IMR-90 (cell line): ENCODE measurements at regions not wholly inside any gene's neighbourhood (a gene's known extent, or its start where the extent isn't known, plus 50 kb on each side); places are given as distances from the start of the nearest gene placed in this dataset.

Experiments used
- ATAC-seq: fragments of 200-7000 bp; cut with Tn5 transposase; 2 replicates; pipeline ENCODE4 v1.9.1; 2020; ENCODE audit warnings: low read depth, mild to moderate bottlenecking, moderate library complexity
- BruUV-seq: library from RNA; stranded (reverse); fragments of 400-500 nt; replicated peaks from 2 replicates; lab custom pipeline; 2021; lab: Mats Ljungman, UMichigan
- CTCF ChIA-PET: fragments of 300-600 bp; formaldehyde crosslinking; extraction: SDS; loops from one replicate; lab custom pipeline; 2021; ENCODE audit warnings: antibody characterized with exemption; lab: Yijun Ruan, JAX
- POLR2A ChIA-PET: fragments of 300-600 bp; sonication (Branson Sonifier 250); formaldehyde crosslinking; loops from one replicate; lab custom pipeline; 2022; ENCODE audit warnings: antibody characterized with exemption; ENCODE audit not compliant: unreplicated experiment; lab: Charles Lee
- DNase-seq: peaks from one replicate; pipeline ENCODE4 v3.0.0; 2013
- H2AFZ ChIP-seq: replicated peaks from 2 replicates; pipeline ENCODE3; 2013; ENCODE audit warnings: low read length, mild to moderate bottlenecking; ENCODE audit not compliant: poor library complexity
- H2AK5ac ChIP-seq: 2 replicates; pipeline ENCODE4 v1.6.1; 2013; ENCODE audit warnings: low read depth, low read length, inconsistent platforms
- H2AK9ac ChIP-seq: replicated peaks from 2 replicates; pipeline ENCODE3; 2013; ENCODE audit warnings: mild to moderate bottlenecking, low read depth, low read length, moderate library complexity; ENCODE audit not compliant: poor library complexity
- H2BK120ac ChIP-seq: 2 replicates; pipeline ENCODE4 v1.6.1; 2013; ENCODE audit warnings: low read depth, low read length, inconsistent platforms
- H2BK15ac ChIP-seq: 3 replicates; pipeline ENCODE4 v1.6.1; 2013; ENCODE audit warnings: low read depth, low read length, inconsistent platforms
- H2BK20ac ChIP-seq: 2 replicates; pipeline ENCODE4 v1.6.1; 2013; ENCODE audit warnings: low read depth, mild to moderate bottlenecking, inconsistent platforms, low read length, moderate library complexity
- H2BK5ac ChIP-seq: 2 replicates; pipeline ENCODE4 v1.6.1; 2013; ENCODE audit warnings: mild to moderate bottlenecking, low read depth, low read length, inconsistent platforms; ENCODE audit not compliant: poor library complexity, severe bottlenecking
- H3K14ac ChIP-seq: replicated peaks from 2 replicates; pipeline ENCODE4 v1.6.1; 2013; ENCODE audit warnings: low read depth, low read length, inconsistent platforms
- H3K18ac ChIP-seq: 2 replicates; pipeline ENCODE4 v1.6.1; 2013; ENCODE audit warnings: low read depth, low read length, control low read depth
- H3K23ac ChIP-seq: 2 replicates; pipeline ENCODE4 v1.6.1; 2013; ENCODE audit warnings: low read depth, low read length, inconsistent platforms
- H3K27ac ChIP-seq: 2 replicates; pipeline ENCODE4 v1.5.1; 2013; ENCODE audit warnings: mild to moderate bottlenecking, control low read depth, low read length; ENCODE audit not compliant: insufficient read depth
- H3K27me3 ChIP-seq: 2 replicates; pipeline ENCODE4 v1.6.1; 2013; ENCODE audit warnings: low read length; ENCODE audit not compliant: control insufficient read depth, insufficient read depth
- H3K36me3 ChIP-seq: 2 replicates; pipeline ENCODE4 v1.6.1; 2013; ENCODE audit warnings: low read length, mixed read lengths; ENCODE audit not compliant: control insufficient read depth, insufficient read depth
- H3K4ac ChIP-seq: 2 replicates; pipeline ENCODE4 v1.6.1; 2013; ENCODE audit warnings: low read depth, low read length, inconsistent platforms
- H3K4me1 ChIP-seq: 2 replicates; pipeline ENCODE4 v1.6.1; 2013; ENCODE audit warnings: low read length, mixed read lengths; ENCODE audit not compliant: control insufficient read depth, insufficient read depth
- H3K4me2 ChIP-seq: 2 replicates; pipeline ENCODE4 v1.6.1; 2013; ENCODE audit warnings: low read depth, mild to moderate bottlenecking, control low read depth, low read length, moderate library complexity
- H3K4me3 ChIP-seq: 2 replicates; pipeline ENCODE4 v1.5.1; 2013; ENCODE audit warnings: low read depth, mild to moderate bottlenecking, control low read depth, low read length, moderate library complexity; ENCODE audit not compliant: insufficient read depth
- H3K56ac ChIP-seq: 2 replicates; pipeline ENCODE4 v1.6.1; 2013; ENCODE audit warnings: low read length, inconsistent platforms; ENCODE audit not compliant: insufficient read depth; ENCODE audit errors: extremely low read depth
- H3K79me1 ChIP-seq, 2 experiments: 2 replicates each; pipeline ENCODE4 v1.6.1; 2013; ENCODE audit warnings: low read length in 2 of 2, inconsistent platforms in 1 of 2, low read depth in 1 of 2
- H3K9ac ChIP-seq: 2 replicates; pipeline ENCODE4 v1.6.1; 2013; ENCODE audit warnings: low read depth, low read length, control low read depth
- H3K9me1 ChIP-seq: 2 replicates; pipeline ENCODE4 v1.6.1; 2013; ENCODE audit warnings: low read length, inconsistent platforms; ENCODE audit not compliant: insufficient read depth
- H3K9me3 ChIP-seq: 2 replicates; pipeline ENCODE4 v1.6.1; 2013; ENCODE audit warnings: low read length; ENCODE audit not compliant: control insufficient read depth, insufficient read depth
- H4K20me1 ChIP-seq: 2 replicates; pipeline ENCODE4 v1.6.1; 2013; ENCODE audit warnings: low read length, inconsistent platforms; ENCODE audit not compliant: insufficient read depth
- H4K5ac ChIP-seq: 2 replicates; pipeline ENCODE4 v1.6.1; 2013; ENCODE audit warnings: mild to moderate bottlenecking, low read depth, low read length, control low read depth
- H4K8ac ChIP-seq, 2 experiments: 2 replicates each; pipeline ENCODE4 v1.6.1; 2013; ENCODE audit warnings: low read depth in 2 of 2, low read length in 2 of 2, control low read depth in 1 of 2, inconsistent platforms in 1 of 2
- H4K91ac ChIP-seq: 2 replicates; pipeline ENCODE4 v1.6.1; 2013; ENCODE audit warnings: low read depth, low read length, inconsistent platforms; ENCODE audit not compliant: insufficient read depth
- CTCF ChIP-seq: conservative IDR thresholded peaks from 2 replicates; pipeline ENCODE4 v1.5.1; 2012; ENCODE audit warnings: mild to moderate bottlenecking, low read depth, low read length, improper control_type of control experiment
- FOS ChIP-seq: fragments of 150-350 bp; IDR thresholded peaks from 2 replicates; pipeline ENCODE4 v1.6.1; 2016; ENCODE audit warnings: low read depth, low read length
- MXI1 ChIP-seq: IDR thresholded peaks from 2 replicates; pipeline ENCODE4 v1.6.1; 2012; ENCODE audit warnings: low read depth, mild to moderate bottlenecking, low read length, moderate library complexity, borderline replicate concordance
- RCOR1 ChIP-seq: IDR thresholded peaks from 2 replicates; pipeline ENCODE4 v1.6.1; 2012; ENCODE audit warnings: mild to moderate bottlenecking, low read length, improper control_type of control experiment; ENCODE audit not compliant: insufficient replicate concordance
- WGBS, 2 experiments: methylation state at CpG; one replicate each; pipeline versions ENCODE4 v1.1.5 to v1.1.7; 2013; ENCODE audit warnings: missing lambda C conversion rate in 2 of 2; ENCODE audit not compliant: insufficient read length in 1 of 2; ENCODE audit errors: extremely low coverage in 2 of 2; 5-methylcytosine and 5-hydroxymethylcytosine counted together
- dilution Hi-C: fragments of 300-500 bp; cut with HindIII; formaldehyde crosslinking; loops from one replicate; pipeline ENCODE4 v1.14.3; 2018; ENCODE audit warnings: low sequenced_read_pairs; ENCODE audit not compliant: unreplicated experiment
- in situ Hi-C: fragments of 300-500 bp; cut with MboI; formaldehyde crosslinking; loops from 3 replicates; pipeline ENCODE4 v1.14.3; 2019; ENCODE audit warnings: low sequenced_read_pairs, inconsistent platforms, mixed read lengths
- intact Hi-C: fragments of 100-400 bp; cut with micrococcal nuclease; formaldehyde crosslinking; loops from 2 replicates; pipeline ENCODE4 v1.10.0; 2022

- Histone ChIP-seq H2AK5ac (no peak overlapping the region), H3K9me1 (no peaks in the 10 kb centered on the region; the same call in 1 of the 2 replicates), H3K9me3 (no peaks in the 10 kb centered on the region), H4K91ac (no peak overlapping the region), H3K18ac (no peak overlapping the region), H3K14ac (no peak overlapping the region), H2BK20ac (no peak overlapping the region), H3K79me1 (no peaks in the 10 kb centered on the region), H2BK5ac (no peak overlapping the region), H3K4me3 (no peak overlapping the region), H3K9ac (no peak overlapping the region), H3K4ac (no peak overlapping the region), H3K23ac (no peak overlapping the region), H3K27ac (no peak overlapping the region), H4K5ac (no peak overlapping the region), H2AFZ (no peak overlapping the region), H4K20me1 (no peaks in the 10 kb centered on the region), H3K4me2 (no peak overlapping the region), H3K4me1 (no peaks in the 10 kb centered on the region; the same call in 1 of the 2 replicates), H3K36me3 (no peaks in the 10 kb centered on the region), H2BK15ac (no peak overlapping the region), H3K56ac (no peak overlapping the region), H2AK9ac (no peak overlapping the region), H3K27me3 (0 out of 2 replicates have a peak, but pooled peaks cover 1% of the 10 kb centered on the region), H4K8ac (no peak overlapping the region), H2BK120ac (no peak overlapping the region)
- TF ChIP-seq RCOR1 = no peak
- TF ChIP-seq MXI1 = no peak
- no peak for TF ChIP-seq FOS
- no peak for TF ChIP-seq CTCF
- no TSS peak for BruUV-seq
- dilution Hi-C loops (no loop called here), intact Hi-C loops (no loop called here), in situ Hi-C loops (no loop called here)
- CTCF ChIA-PET = no interaction called here
- POLR2A ChIA-PET = no interaction called here
- DNase-seq = no peak
- no CpG with 5 or more reads among the region's 1 CpG for WGBS, 2 experiments
- ATAC-seq = no peak
Measured at GRCh38 chr6:106747139-106747538, 117.8 kb downstream of the QRSL1 start.
